ENCODE measurements at regions not wholly inside any gene's neighbourhood (a gene's known extent, or its start where the extent isn't known, plus 50 kb on each side); places are given as distances from the start of the nearest gene placed in this dataset.
"Not testable (repeated sequence)": the region's sequence is repeated elsewhere in the genome, so short reads cannot be mapped to it uniquely, and the experiment has no call there.

DNA sequence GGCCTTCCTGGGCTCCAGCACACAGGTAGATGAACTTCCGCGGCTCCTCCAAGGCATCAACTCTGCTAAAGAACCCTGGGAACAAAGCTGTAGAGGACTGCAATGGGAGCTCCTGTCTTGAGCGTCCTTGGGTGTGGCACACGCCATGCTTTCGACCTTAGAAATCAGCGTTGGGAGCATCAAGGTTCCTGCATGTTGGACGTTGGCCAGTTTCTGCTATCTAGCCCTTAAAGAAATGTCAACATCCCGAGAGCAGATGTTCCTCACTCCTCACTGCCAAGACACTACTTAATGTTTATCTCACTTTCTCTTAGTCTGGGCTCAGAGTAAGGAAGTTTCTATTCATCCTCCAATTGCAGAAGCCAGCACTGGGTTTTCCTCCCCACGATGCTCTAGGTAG, 70.6 kb upstream of the MEDAG start:
- no peaks in the 10 kb centered on the region for H3K9me3 ChIP-seq (ENCODE audit: control insufficient read depth, insufficient read depth, low read length)
- no peak overlapping the region for H3K4me2 ChIP-seq (ENCODE audit: low read length)
- no peak for TF ChIP-seq EZH2phosphoT487 (IDR thresholded peaks at IDR 0.05; ENCODE audit: borderline replicate concordance, low read length)
- TF ChIP-seq, protein P1, sequence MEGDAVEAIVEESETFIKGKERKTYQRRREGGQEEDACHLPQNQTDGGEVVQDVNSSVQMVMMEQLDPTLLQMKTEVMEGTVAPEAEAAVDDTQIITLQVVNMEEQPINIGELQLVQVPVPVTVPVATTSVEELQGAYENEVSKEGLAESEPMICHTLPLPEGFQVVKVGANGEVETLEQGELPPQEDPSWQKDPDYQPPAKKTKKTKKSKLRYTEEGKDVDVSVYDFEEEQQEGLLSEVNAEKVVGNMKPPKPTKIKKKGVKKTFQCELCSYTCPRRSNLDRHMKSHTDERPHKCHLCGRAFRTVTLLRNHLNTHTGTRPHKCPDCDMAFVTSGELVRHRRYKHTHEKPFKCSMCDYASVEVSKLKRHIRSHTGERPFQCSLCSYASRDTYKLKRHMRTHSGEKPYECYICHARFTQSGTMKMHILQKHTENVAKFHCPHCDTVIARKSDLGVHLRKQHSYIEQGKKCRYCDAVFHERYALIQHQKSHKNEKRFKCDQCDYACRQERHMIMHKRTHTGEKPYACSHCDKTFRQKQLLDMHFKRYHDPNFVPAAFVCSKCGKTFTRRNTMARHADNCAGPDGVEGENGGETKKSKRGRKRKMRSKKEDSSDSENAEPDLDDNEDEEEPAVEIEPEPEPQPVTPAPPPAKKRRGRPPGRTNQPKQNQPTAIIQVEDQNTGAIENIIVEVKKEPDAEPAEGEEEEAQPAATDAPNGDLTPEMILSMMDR (IDR thresholded peaks at IDR 0.05; ENCODE audit: low read depth, low read length, poor library complexity, severe bottlenecking), result no peak
- no peaks in the 10 kb centered on the region for H4K20me1 ChIP-seq (ENCODE audit: control insufficient read depth, insufficient read depth, low read depth, low read length)
- no peaks in the 10 kb centered on the region for H3K79me2 ChIP-seq (ENCODE audit: control insufficient read depth, low read length)
- H3K4me3 ChIP-seq (ENCODE audit: low read length), result no peak overlapping the region
- H3K27ac ChIP-seq (ENCODE audit: low read depth, low read length), result no peak overlapping the region
- no peaks in the 10 kb centered on the region for H3K4me1 ChIP-seq (ENCODE audit: control insufficient read depth, low read length)
- H3F3A ChIP-seq (ENCODE audit: control insufficient read depth, insufficient read depth), result no peaks in the 10 kb centered on the region
- H3K9me2 ChIP-seq (replicated peaks; ENCODE audit: control insufficient read depth, low read length), result no peaks in the 10 kb centered on the region
- H3K27me3 ChIP-seq (ENCODE audit: control insufficient read depth, low read length), result peaks cover 5% of the 10 kb centered on the region
- no peaks in the 10 kb centered on the region for H3K36me3 ChIP-seq (ENCODE audit: control insufficient read depth, low read length)

DNA sequence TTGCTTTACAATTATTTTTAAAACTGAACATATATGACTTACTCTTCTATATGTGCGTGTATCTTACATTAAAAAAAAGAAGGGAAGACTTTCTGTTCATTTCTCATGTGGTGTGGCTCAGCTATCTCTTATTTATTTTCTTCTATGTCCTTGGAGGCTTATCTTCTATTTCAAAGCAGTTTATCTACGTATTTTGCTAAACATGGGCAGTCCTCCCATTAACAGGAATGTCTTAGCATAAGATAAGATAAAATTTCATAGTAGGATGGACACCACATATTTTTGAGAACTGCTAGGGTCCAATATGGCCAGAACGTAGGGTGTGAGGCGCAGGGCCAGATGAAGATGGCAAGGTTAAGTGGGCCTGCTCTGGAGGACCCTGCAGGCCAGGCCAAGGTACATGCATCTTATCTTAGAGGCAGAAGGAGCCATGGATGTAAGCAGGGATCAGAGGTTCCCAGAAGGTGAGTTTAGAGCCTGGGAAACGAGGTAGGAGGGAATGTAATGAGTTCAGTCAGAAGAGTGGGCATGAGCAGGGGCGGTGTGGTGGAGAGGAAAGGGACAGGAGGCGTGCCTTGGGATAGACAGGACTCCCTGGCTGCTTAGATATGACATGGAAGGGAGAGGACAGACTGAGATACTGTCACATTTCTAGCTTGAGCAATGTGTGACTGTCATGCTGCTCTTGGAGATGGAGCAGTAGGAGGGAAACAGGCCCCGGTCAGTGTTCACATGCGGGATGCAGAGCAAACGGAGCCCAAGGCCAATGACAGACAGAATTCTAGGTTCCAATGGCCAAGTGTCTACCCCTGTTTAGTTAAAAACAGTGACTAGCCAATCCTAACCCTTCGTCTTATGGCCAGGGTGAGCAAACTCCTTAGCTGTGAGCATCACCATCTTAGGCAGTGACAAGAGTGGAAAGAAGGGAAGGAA, 68.6 kb upstream of the MEDAG start:
- no peak overlapping the region for H3K4me2 ChIP-seq (ENCODE audit: low read length)
- no peaks in the 10 kb centered on the region for H4K20me1 ChIP-seq (ENCODE audit: control insufficient read depth, insufficient read depth, low read depth, low read length)
- H3K9me2 ChIP-seq (replicated peaks; ENCODE audit: control insufficient read depth, low read length), result no peaks in the 10 kb centered on the region
- H3K4me1 ChIP-seq (ENCODE audit: control insufficient read depth, low read length), result no peaks in the 10 kb centered on the region
- H3K36me3 ChIP-seq (ENCODE audit: control insufficient read depth, low read length), result no peaks in the 10 kb centered on the region
- peaks cover 2% of the 10 kb centered on the region; the same call in 1 of the 2 replicates for H3K9me3 ChIP-seq (ENCODE audit: control insufficient read depth, insufficient read depth, low read length)
- no peak overlapping the region for H3K4me3 ChIP-seq (ENCODE audit: low read length)
- TF ChIP-seq, protein P1 (IDR thresholded peaks at IDR 0.05; ENCODE audit: low read depth, low read length, poor library complexity, severe bottlenecking), result no peak
- no peak for TF ChIP-seq EZH2phosphoT487 (IDR thresholded peaks at IDR 0.05; ENCODE audit: borderline replicate concordance, low read length)
- no peaks in the 10 kb centered on the region for H3F3A ChIP-seq (ENCODE audit: control insufficient read depth, insufficient read depth)
- no peak overlapping the region for H3K27ac ChIP-seq (ENCODE audit: low read depth, low read length)
- H3K27me3 ChIP-seq (ENCODE audit: control insufficient read depth, low read length), result peaks cover 4% of the 10 kb centered on the region; the same call in 1 of the 2 replicates
- H3K79me2 ChIP-seq (ENCODE audit: control insufficient read depth, low read length), result no peaks in the 10 kb centered on the region

DNA sequence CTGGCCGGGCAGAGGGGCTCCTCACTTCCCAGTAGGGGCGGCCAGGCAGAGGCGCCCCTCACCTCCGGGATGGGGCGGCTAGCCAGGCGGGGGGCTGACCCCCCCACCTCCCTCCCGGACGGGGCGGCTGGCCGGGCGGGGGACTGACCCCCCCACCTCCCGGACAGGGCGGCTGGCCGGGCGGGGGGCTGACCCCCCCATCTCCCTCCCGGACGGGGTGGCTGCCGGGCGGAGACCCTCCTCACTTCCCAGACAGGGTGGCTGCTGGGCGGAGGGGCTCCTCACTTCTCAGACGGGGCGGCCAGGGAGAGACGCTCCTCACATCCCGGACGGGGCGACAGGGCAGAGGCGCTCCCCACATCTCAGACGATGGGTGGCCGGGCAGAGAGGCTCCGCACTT, 66.4 kb upstream of the MEDAG start:
- H3K27me3 ChIP-seq (ENCODE audit: control insufficient read depth, low read length); H3K4me2 ChIP-seq (ENCODE audit: low read length); H3K36me3 ChIP-seq (ENCODE audit: control insufficient read depth, low read length); H3F3A ChIP-seq (ENCODE audit: control insufficient read depth, insufficient read depth); H3K79me2 ChIP-seq (ENCODE audit: control insufficient read depth, low read length); H3K9me2 ChIP-seq (replicated peaks; ENCODE audit: control insufficient read depth, low read length); H3K27ac ChIP-seq (ENCODE audit: low read depth, low read length); H3K4me1 ChIP-seq (ENCODE audit: control insufficient read depth, low read length); H4K20me1 ChIP-seq (ENCODE audit: control insufficient read depth, insufficient read depth, low read depth, low read length); H3K4me3 ChIP-seq (ENCODE audit: low read length): not testable (repeated sequence)
- peaks cover 13% of the 10 kb centered on the region; the same call in 1 of the 2 replicates for H3K9me3 ChIP-seq (ENCODE audit: control insufficient read depth, insufficient read depth, low read length)

DNA sequence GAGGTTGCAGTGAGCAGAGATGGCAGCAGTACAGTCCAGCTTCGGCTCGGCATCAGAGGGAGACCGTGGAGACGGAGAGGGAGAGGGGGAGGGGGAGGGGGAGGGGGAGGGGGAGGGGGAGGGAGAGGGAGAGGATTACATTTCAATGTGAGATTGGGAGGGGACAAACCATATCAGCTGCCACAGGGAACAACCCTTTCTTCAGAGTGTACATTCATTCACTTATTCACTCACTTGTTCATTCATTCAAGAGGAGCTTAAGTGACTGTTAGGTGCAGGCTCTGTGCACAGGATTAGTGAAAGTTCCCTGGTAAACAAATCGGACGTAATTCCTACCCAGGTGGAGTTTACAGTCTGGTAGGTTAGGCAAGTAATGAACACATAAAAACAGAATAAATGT, 65.6 kb upstream of the MEDAG start:
- peaks cover 13% of the 10 kb centered on the region; the same call in 1 of the 2 replicates for H3K9me3 ChIP-seq (ENCODE audit: control insufficient read depth, insufficient read depth, low read length)
- TF ChIP-seq, protein P1 (IDR thresholded peaks at IDR 0.05; ENCODE audit: low read depth, low read length, poor library complexity, severe bottlenecking), result no peak
- no peak for TF ChIP-seq EZH2phosphoT487 (IDR thresholded peaks at IDR 0.05; ENCODE audit: borderline replicate concordance, low read length)

More for the DNA sequence above, 65.6 kb upstream of the MEDAG start:
- H3K27me3 ChIP-seq (ENCODE audit: control insufficient read depth, low read length), result no peaks in the 10 kb centered on the region
- no peaks in the 10 kb centered on the region for H3K4me1 ChIP-seq (ENCODE audit: control insufficient read depth, low read length)
- H3K9me2 ChIP-seq (replicated peaks; ENCODE audit: control insufficient read depth, low read length), result no peaks in the 10 kb centered on the region
- peaks cover 6% of the 10 kb centered on the region; the same call in 1 of the 2 replicates for H3F3A ChIP-seq (ENCODE audit: control insufficient read depth, insufficient read depth)
- no peak overlapping the region for H3K4me3 ChIP-seq (ENCODE audit: low read length)
- no peak overlapping the region for H3K4me2 ChIP-seq (ENCODE audit: low read length)
- H3K36me3 ChIP-seq (ENCODE audit: control insufficient read depth, low read length), result no peaks in the 10 kb centered on the region
- H3K79me2 ChIP-seq (ENCODE audit: control insufficient read depth, low read length), result no peaks in the 10 kb centered on the region
- H3K27ac ChIP-seq (ENCODE audit: low read depth, low read length), result no peak overlapping the region
- no peaks in the 10 kb centered on the region for H4K20me1 ChIP-seq (ENCODE audit: control insufficient read depth, insufficient read depth, low read depth, low read length)

All from DOHH2 (cell line).